H9 (cell line): ENCODE measurements at regions not wholly inside any gene's neighbourhood (a gene's known extent, or its start where the extent isn't known, plus 50 kb on each side); places are given as distances from the start of the nearest gene placed in this dataset.
A peak's percentile ranks its signal among the peaks of the same experiment; 100 is the strongest.

ENCODE experiments used
- DNase-seq: peaks from one replicate; pipeline ENCODE4 v3.0.0-alpha.2; 2017
- H2AFZ ChIP-seq: one replicate; pipeline ENCODE4 v1.6.1; 2013; ENCODE audit warnings: mild to moderate bottlenecking, low read length, control low read depth, moderate library complexity
- H2AK5ac ChIP-seq: 2 replicates; pipeline ENCODE4 v1.6.1; 2013; ENCODE audit warnings: low read length, control low read depth, mixed read lengths; ENCODE audit not compliant: insufficient read length
- H2BK120ac ChIP-seq: one replicate; pipeline ENCODE4 v1.6.1; 2013; ENCODE audit warnings: low read depth, mild to moderate bottlenecking, low read length, control low read depth, inconsistent platforms; ENCODE audit not compliant: poor library complexity, severe bottlenecking
- H2BK12ac ChIP-seq: 2 replicates; pipeline ENCODE4 v1.6.1; 2013; ENCODE audit warnings: low read length, control low read depth, mixed read lengths, low read depth; ENCODE audit not compliant: insufficient read length
- H2BK15ac ChIP-seq: 2 replicates; pipeline ENCODE4 v1.6.1; 2013; ENCODE audit warnings: low read depth, low read length, control low read depth
- H2BK20ac ChIP-seq: one replicate; pipeline ENCODE4 v1.6.1; 2013; ENCODE audit warnings: low read depth, mild to moderate bottlenecking, low read length, control low read depth, inconsistent platforms; ENCODE audit not compliant: poor library complexity, severe bottlenecking
- H2BK5ac ChIP-seq: 2 replicates; pipeline ENCODE4 v1.6.1; 2013; ENCODE audit warnings: low read length, control low read depth, mixed read lengths; ENCODE audit not compliant: insufficient read length
- H3K14ac ChIP-seq: 2 replicates; pipeline ENCODE4 v1.6.1; 2013; ENCODE audit warnings: low read length, control low read depth; ENCODE audit not compliant: insufficient read depth
- H3K18ac ChIP-seq: 2 replicates; pipeline ENCODE4 v1.6.1; 2013; ENCODE audit warnings: low read depth, mild to moderate bottlenecking, mixed read lengths, low read length, control low read depth; ENCODE audit not compliant: insufficient read length
- H3K23ac ChIP-seq: 2 replicates; pipeline ENCODE4 v1.6.1; 2013; ENCODE audit warnings: low read length, control low read depth, mixed read lengths, low read depth; ENCODE audit not compliant: insufficient read length
- H3K23me2 ChIP-seq: 2 replicates; pipeline ENCODE4 v1.6.1; 2013; ENCODE audit warnings: low read depth, mild to moderate bottlenecking, mixed read lengths, low read length, control low read depth; ENCODE audit not compliant: insufficient read length, poor library complexity, severe bottlenecking
- H3K27ac ChIP-seq: 2 replicates; pipeline ENCODE4 v1.5.1; 2013; ENCODE audit warnings: low read length, control low read depth, mixed read lengths, low read depth; ENCODE audit not compliant: insufficient read length
- H3K27me3 ChIP-seq: 2 replicates; pipeline ENCODE4 v1.6.1; 2013; ENCODE audit warnings: low read length, control low read depth, inconsistent platforms; ENCODE audit not compliant: insufficient read depth
- H3K4ac ChIP-seq: 2 replicates; pipeline ENCODE4 v1.6.1; 2013; ENCODE audit warnings: low read depth, mild to moderate bottlenecking, control low read depth, inconsistent platforms, low read length, moderate library complexity
- H3K4me1 ChIP-seq: 2 replicates; pipeline ENCODE4 v1.6.1; 2013; ENCODE audit warnings: low read length, control low read depth, inconsistent platforms; ENCODE audit not compliant: insufficient read depth
- H3K4me2 ChIP-seq: 2 replicates; pipeline ENCODE4 v1.6.1; 2013; ENCODE audit warnings: low read length, control low read depth, mixed read lengths; ENCODE audit not compliant: insufficient read length, insufficient read depth
- H3K56ac ChIP-seq: 2 replicates; pipeline ENCODE4 v1.6.1; 2013; ENCODE audit warnings: low read depth, mild to moderate bottlenecking, mixed read lengths, low read length, control low read depth; ENCODE audit not compliant: insufficient read length
- H3K79me1 ChIP-seq: 2 replicates; pipeline ENCODE4 v1.6.1; 2013; ENCODE audit warnings: low read depth, mild to moderate bottlenecking, moderate library complexity, low read length, control low read depth, inconsistent platforms; ENCODE audit not compliant: insufficient read depth, poor library complexity, severe bottlenecking
- H3K79me2 ChIP-seq: 2 replicates; pipeline ENCODE4 v1.6.1; 2013; ENCODE audit warnings: low read length, control low read depth, inconsistent platforms; ENCODE audit not compliant: insufficient read depth
- H3K9ac ChIP-seq: 2 replicates; pipeline ENCODE4 v1.6.1; 2013; ENCODE audit warnings: low read length, control low read depth, mixed read lengths; ENCODE audit not compliant: insufficient read length; ENCODE audit errors: extremely low read depth
- H3K9me3 ChIP-seq: one replicate; pipeline ENCODE4 v1.6.1; 2013; ENCODE audit warnings: low read depth, low read length, inconsistent platforms; ENCODE audit not compliant: control insufficient read depth
- H3T11ph ChIP-seq: one replicate; pipeline ENCODE4 v1.6.1; 2013; ENCODE audit warnings: mild to moderate bottlenecking, low read length, control low read depth, inconsistent platforms
- H4K20me1 ChIP-seq: one replicate; pipeline ENCODE4 v1.6.1; 2013; ENCODE audit not compliant: control insufficient read depth, insufficient read length, insufficient read depth
- H4K5ac ChIP-seq: 2 replicates; pipeline ENCODE4 v1.6.1; 2013; ENCODE audit warnings: low read depth, mild to moderate bottlenecking, mixed read lengths, low read length, control low read depth; ENCODE audit not compliant: insufficient read length
- H4K8ac ChIP-seq: replicated peaks from 2 replicates; pipeline ENCODE4 v1.6.1; 2013; ENCODE audit warnings: low read length, control low read depth, mixed read lengths, low read depth; ENCODE audit not compliant: insufficient read length
- H4K91ac ChIP-seq: 2 replicates; pipeline ENCODE4 v1.6.1; 2013; ENCODE audit warnings: low read depth, mild to moderate bottlenecking, moderate library complexity, mixed read lengths, low read length, control low read depth; ENCODE audit not compliant: insufficient read length
- H3K27ac Mint-ChIP-seq, 3 experiments: 2 replicates in 2 of 3; 3 replicates in 1 of 3; pipeline ENCODE4 v1.8.0; 2020 to 2021; ENCODE audit warnings: mixed read lengths in 3 of 3, mild to moderate bottlenecking in 1 of 3, moderate library complexity in 1 of 3
- H3K27me3 Mint-ChIP-seq: 2 replicates; pipeline ENCODE4 v1.8.0; 2021; ENCODE audit warnings: low read depth, mild to moderate bottlenecking, moderate library complexity, mixed read lengths
- H3K36me3 Mint-ChIP-seq, 3 experiments: 2 replicates in 2 of 3; 3 replicates in 1 of 3; pipeline ENCODE4 v1.8.0; 2020 to 2021; ENCODE audit warnings: low read depth in 3 of 3, mixed read lengths in 3 of 3; ENCODE audit not compliant: insufficient read depth in 1 of 3
- H3K4me1 Mint-ChIP-seq, 2 experiments: 2 replicates each; pipeline ENCODE4 v1.8.0; 2020; ENCODE audit warnings: mixed read lengths in 2 of 2
- H3K4me3 Mint-ChIP-seq, 2 experiments: 2 replicates in 1 of 2; 3 replicates in 1 of 2; pipeline ENCODE4 v1.8.0; 2020 to 2021; ENCODE audit warnings: mild to moderate bottlenecking in 2 of 2, mixed read lengths in 2 of 2, moderate library complexity in 1 of 2
- H3K9me3 Mint-ChIP-seq, 2 experiments: 2 replicates in 1 of 2; 3 replicates in 1 of 2; pipeline ENCODE4 v1.8.0; 2020; ENCODE audit warnings: mild to moderate bottlenecking in 2 of 2, mixed read lengths in 2 of 2, moderate library complexity in 1 of 2
- WGBS: extraction: QIAGEN DNeasy Blood & Tissue Kit; methylation state at CpG from one replicate; pipeline ENCODE4 v1.1.7; 2013; ENCODE audit warnings: missing lambda C conversion rate, low lambda C conversion rate, mixed read lengths; ENCODE audit not compliant: insufficient read length; ENCODE audit errors: extremely low coverage; 5-methylcytosine and 5-hydroxymethylcytosine counted together
- TF ChIP-seq, protein P1 (sequence below): fragments of 200-600 bp; sonication (generic); conservative IDR thresholded peaks from 3 replicates; pipeline ENCODE4 v1.8.0; 2021; ENCODE audit warnings: antibody characterized with exemption, mild to moderate bottlenecking

GRCh38 chr10:128573281-128573845, 447.1 kb upstream of the MKI67 start:
- Histone ChIP-seq H2BK15ac (no peak overlapping the region), H3K23me2 (no peaks in the 10 kb centered on the region), H2AK5ac (no peak overlapping the region), H2BK5ac (no peak overlapping the region), H3K9me3 (no peaks in the 10 kb centered on the region), H3K14ac (no peak overlapping the region; the same call in 1 of the 2 replicates), H3K79me2 (no peaks in the 10 kb centered on the region), H2BK20ac (no peak overlapping the region), H3K18ac (no peak overlapping the region), H3K79me1 (no peaks in the 10 kb centered on the region), H4K91ac (no peak overlapping the region), H4K5ac (no peak overlapping the region), H3K4me1 (no peaks in the 10 kb centered on the region), H3K4ac (no peak overlapping the region), H2BK120ac (no peak overlapping the region), H4K8ac (no peak overlapping the region), H2AFZ (no peak overlapping the region), H3K27ac (no peak overlapping the region), H3K23ac (no peak overlapping the region), H3K56ac (no peak overlapping the region), H3K4me2 (no peak overlapping the region), H3T11ph (no peak overlapping the region), H4K20me1 (no peaks in the 10 kb centered on the region), H2BK12ac (no peak overlapping the region), H3K9ac (no peak overlapping the region), H3K27me3 (peaks cover 4% of the 10 kb centered on the region; the same call in 1 of the 2 replicates)
- no CpG with 5 or more reads among the region's 15 CpGs for whole genome bisulfite sequencing
- Mint-ChIP-seq H3K27me3 (peaks cover 14% of the 10 kb centered on the region), H3K27ac (peak overlapping the region in 2 of 3 experiments; percentile 21 to 54; a peak in 2 of 7 replicates), H3K4me3 (no peak overlapping the region), H3K9me3 (no peaks in the 10 kb centered on the region; a peak in 2 of 5 replicates), H3K36me3 (peaks cover 0 to 5% (median 4%) of the 10 kb centered on the region in 3 experiments; a peak in 4 of 7 replicates), H3K4me1 (peaks cover 29 to 42% of the 10 kb centered on the region in 2 experiments)
- TF ChIP-seq, protein P1, sequence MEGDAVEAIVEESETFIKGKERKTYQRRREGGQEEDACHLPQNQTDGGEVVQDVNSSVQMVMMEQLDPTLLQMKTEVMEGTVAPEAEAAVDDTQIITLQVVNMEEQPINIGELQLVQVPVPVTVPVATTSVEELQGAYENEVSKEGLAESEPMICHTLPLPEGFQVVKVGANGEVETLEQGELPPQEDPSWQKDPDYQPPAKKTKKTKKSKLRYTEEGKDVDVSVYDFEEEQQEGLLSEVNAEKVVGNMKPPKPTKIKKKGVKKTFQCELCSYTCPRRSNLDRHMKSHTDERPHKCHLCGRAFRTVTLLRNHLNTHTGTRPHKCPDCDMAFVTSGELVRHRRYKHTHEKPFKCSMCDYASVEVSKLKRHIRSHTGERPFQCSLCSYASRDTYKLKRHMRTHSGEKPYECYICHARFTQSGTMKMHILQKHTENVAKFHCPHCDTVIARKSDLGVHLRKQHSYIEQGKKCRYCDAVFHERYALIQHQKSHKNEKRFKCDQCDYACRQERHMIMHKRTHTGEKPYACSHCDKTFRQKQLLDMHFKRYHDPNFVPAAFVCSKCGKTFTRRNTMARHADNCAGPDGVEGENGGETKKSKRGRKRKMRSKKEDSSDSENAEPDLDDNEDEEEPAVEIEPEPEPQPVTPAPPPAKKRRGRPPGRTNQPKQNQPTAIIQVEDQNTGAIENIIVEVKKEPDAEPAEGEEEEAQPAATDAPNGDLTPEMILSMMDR, result no peak
- DNase-seq, result no peak
